Spleen (tissue), 7 donors: ENCODE measurements at regions not wholly inside any gene's neighbourhood (a gene's known extent, or its start where the extent isn't known, plus 50 kb on each side); places are given as distances from the start of the nearest gene placed in this dataset.
"Not testable (repeated sequence)": the region's sequence is repeated elsewhere in the genome, so short reads cannot be mapped to it uniquely, and the experiment has no call there.

Source experiments
- POLR2A ChIP-seq, 3 donors: fragments of 450-650 bp; IDR thresholded peaks; one replicate each; pipeline ENCODE4 v1.5.1; 2017; ENCODE audit warnings: antibody characterized with exemption in 3 of 3, mild to moderate bottlenecking in 1 of 3
- POLR2AphosphoS5 ChIP-seq, 3 donors: sonication (generic); formaldehyde crosslinking; IDR thresholded peaks; one replicate each; pipeline ENCODE4 v1.5.1; 2017; ENCODE audit warnings: antibody characterized with exemption in 3 of 3
- TF ChIP-seq, protein P1 (sequence below), 11 experiments: fragments of 200-600 bp in 7 of 11; fragments of 450-650 bp in 4 of 11; sonication (generic) in 4 of 11; IDR thresholded peaks in 8 of 11; conservative IDR thresholded peaks in 3 of 11; 1 replicate in 7 of 11; 2 replicates in 4 of 11; pipeline versions ENCODE4 v1.4.0 to v1.8.0; 2016 to 2021; ENCODE audit warnings: antibody characterized with exemption in 11 of 11, inconsistent platforms in 4 of 11, mild to moderate bottlenecking in 1 of 11
- donor health status: DM: no; HTN: no; CAD: no; lungs with moderate emphysema.
- donor health status: DM: no; HTN: no; CAD: no.
- donor health status: DM: no; HTN: no; CAD: no.

DNA sequence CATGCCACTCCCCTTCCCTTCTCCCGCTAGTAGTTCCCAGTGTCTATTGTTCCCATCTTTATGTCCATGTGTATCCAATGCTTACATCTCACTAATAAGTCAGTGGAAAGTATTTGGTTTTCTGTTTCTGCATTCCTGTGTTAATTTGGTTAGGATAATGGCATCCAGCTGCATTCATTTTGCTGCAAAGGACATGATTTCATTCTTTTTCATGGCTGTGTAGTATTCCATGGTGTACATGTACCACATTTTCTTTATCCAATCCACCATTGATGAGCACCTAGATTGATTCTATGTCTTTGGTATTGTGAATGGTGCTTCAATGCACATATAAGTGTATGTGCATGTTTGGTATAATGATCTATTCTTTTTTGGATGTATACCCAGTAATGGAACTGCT is 502.5 kb upstream of the MAP2 start:
- TF ChIP-seq POLR2A, POLR2AphosphoS5 (IDR thresholded peaks at IDR 0.05): not testable (repeated sequence)
- TF ChIP-seq, protein P1, sequence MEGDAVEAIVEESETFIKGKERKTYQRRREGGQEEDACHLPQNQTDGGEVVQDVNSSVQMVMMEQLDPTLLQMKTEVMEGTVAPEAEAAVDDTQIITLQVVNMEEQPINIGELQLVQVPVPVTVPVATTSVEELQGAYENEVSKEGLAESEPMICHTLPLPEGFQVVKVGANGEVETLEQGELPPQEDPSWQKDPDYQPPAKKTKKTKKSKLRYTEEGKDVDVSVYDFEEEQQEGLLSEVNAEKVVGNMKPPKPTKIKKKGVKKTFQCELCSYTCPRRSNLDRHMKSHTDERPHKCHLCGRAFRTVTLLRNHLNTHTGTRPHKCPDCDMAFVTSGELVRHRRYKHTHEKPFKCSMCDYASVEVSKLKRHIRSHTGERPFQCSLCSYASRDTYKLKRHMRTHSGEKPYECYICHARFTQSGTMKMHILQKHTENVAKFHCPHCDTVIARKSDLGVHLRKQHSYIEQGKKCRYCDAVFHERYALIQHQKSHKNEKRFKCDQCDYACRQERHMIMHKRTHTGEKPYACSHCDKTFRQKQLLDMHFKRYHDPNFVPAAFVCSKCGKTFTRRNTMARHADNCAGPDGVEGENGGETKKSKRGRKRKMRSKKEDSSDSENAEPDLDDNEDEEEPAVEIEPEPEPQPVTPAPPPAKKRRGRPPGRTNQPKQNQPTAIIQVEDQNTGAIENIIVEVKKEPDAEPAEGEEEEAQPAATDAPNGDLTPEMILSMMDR (IDR thresholded peaks at IDR 0.05 in 8 of 11, conservative IDR thresholded peaks at IDR 0.05 in 3 of 11) = not testable (repeated sequence)
